SK-N-SH (cell line): ENCODE measurements at regions not wholly inside any gene's neighbourhood (a gene's known extent, or its start where the extent isn't known, plus 50 kb on each side); places are given as distances from the start of the nearest gene placed in this dataset.

Experiments
- CTCF ChIA-PET: fragments of 300-600, 350-600 bp; formaldehyde crosslinking; extraction: SDS; loops from one replicate; lab custom pipeline; 2021; lab: Yijun Ruan, JAX
- POLR2A ChIA-PET: fragments of 350-600 bp; sonication (Branson Sonifier 250); formaldehyde crosslinking; extraction: SDS; loops from one replicate; lab custom pipeline; 2020; ENCODE audit warnings: antibody characterized with exemption, inconsistent platforms; lab: Yijun Ruan, JAX
- DNase-seq: peaks from one replicate; pipeline ENCODE4 v3.0.0; 2012
- H2AFZ ChIP-seq: fragments of 200-600 bp; sonication (generic); 2 replicates; pipeline ENCODE4 v1.8.1; 2016; ENCODE audit warnings: antibody characterized with exemption, mild to moderate bottlenecking, low read depth
- H3F3A ChIP-seq: fragments of 200-600 bp; sonication (generic); replicated peaks from 2 replicates; pipeline ENCODE3; 2016; ENCODE audit warnings: antibody characterized with exemption, mild to moderate bottlenecking; ENCODE audit not compliant: insufficient read depth
- H3K27ac ChIP-seq, 2 experiments: fragments of 200-500 bp in 1 of 2; fragments of 200-600 bp in 1 of 2; sonication (Bioruptor generic) in 1 of 2; sonication (generic), shearing (Covaris generic) in 1 of 2; 2 replicates each; pipeline versions ENCODE4 v1.5.1 to v1.6.1; 2014 to 2016; ENCODE audit warnings: low read depth in 2 of 2, inconsistent platforms in 1 of 2, low read length in 1 of 2, mild to moderate bottlenecking in 1 of 2, mixed read lengths in 1 of 2
- H3K27me3 ChIP-seq: fragments of 200-600 bp; sonication (generic), shearing (Covaris generic); 2 replicates; pipeline ENCODE4 v1.6.1; 2016; ENCODE audit warnings: mixed run types; ENCODE audit not compliant: insufficient read depth
- H3K36me3 ChIP-seq, 2 experiments: fragments of 200-500 bp in 1 of 2; fragments of 200-600 bp in 1 of 2; sonication (Bioruptor generic) in 1 of 2; sonication (generic) in 1 of 2; replicated peaks in 1 of 2; 2 replicates each; pipeline versions ENCODE3 to v1.5.1; 2014 to 2016; ENCODE audit warnings: low read length in 1 of 2, mild to moderate bottlenecking in 1 of 2; ENCODE audit not compliant: insufficient read depth in 2 of 2, control insufficient read depth in 1 of 2
- H3K4me1 ChIP-seq, 2 experiments: fragments of 200-500 bp in 1 of 2; fragments of 200-600 bp in 1 of 2; sonication (Bioruptor generic) in 1 of 2; sonication (generic), shearing (Covaris generic) in 1 of 2; 2 replicates each; pipeline versions ENCODE4 v1.5.1 to v1.6.1; 2014 to 2016; ENCODE audit warnings: low read depth in 1 of 2, low read length in 1 of 2, mixed run types in 1 of 2; ENCODE audit not compliant: insufficient read depth in 2 of 2, control insufficient read depth in 1 of 2
- H3K4me2 ChIP-seq: fragments of 200-600 bp; sonication (generic), shearing (Covaris generic); 2 replicates; pipeline ENCODE4 v1.6.1; 2017; ENCODE audit warnings: mixed run types
- H3K4me3 ChIP-seq, 2 experiments: fragments of 200-500 bp in 1 of 2; fragments of 200-600 bp in 1 of 2; sonication (Bioruptor generic) in 1 of 2; sonication (generic), shearing (Covaris generic) in 1 of 2; 2 replicates each; pipeline versions ENCODE4 v1.5.1 to v1.8.1; 2014 to 2016; ENCODE audit warnings: low read depth in 2 of 2, inconsistent platforms in 1 of 2, low read length in 1 of 2, mild to moderate bottlenecking in 1 of 2, mixed read lengths in 1 of 2, moderate library complexity in 1 of 2
- H3K79me2 ChIP-seq: fragments of 200-600 bp; sonication (generic); 2 replicates; pipeline ENCODE4 v1.8.1; 2017; ENCODE audit warnings: mild to moderate bottlenecking; ENCODE audit not compliant: insufficient read depth
- H3K9ac ChIP-seq: fragments of 200-600 bp; sonication (generic); 2 replicates; pipeline ENCODE4 v1.6.1; 2017; ENCODE audit warnings: mixed run types
- H3K9me2 ChIP-seq: fragments of 200-600 bp; sonication (generic); 2 replicates; pipeline ENCODE4 v1.6.1; 2017; ENCODE audit warnings: mixed run types
- H3K9me3 ChIP-seq: fragments of 200-600 bp; sonication (generic); 2 replicates; pipeline ENCODE4 v1.6.1; 2017; ENCODE audit warnings: mixed run types, mild to moderate bottlenecking, moderate library complexity
- H4K20me1 ChIP-seq: fragments of 200-600 bp; sonication (generic); 2 replicates; pipeline ENCODE4 v1.6.1; 2017; ENCODE audit warnings: mild to moderate bottlenecking, mixed run types; ENCODE audit not compliant: insufficient read depth
- ELF1 ChIP-seq: IDR thresholded peaks from 2 replicates; pipeline ENCODE4 v1.4.0; 2012
- FOSL2 ChIP-seq: IDR thresholded peaks from 2 replicates; pipeline ENCODE4 v1.4.0; 2012; ENCODE audit warnings: low read depth, mild to moderate bottlenecking, moderate library complexity, borderline replicate concordance
- FOXM1 ChIP-seq: IDR thresholded peaks from 2 replicates; pipeline ENCODE4 v1.4.0; 2012; ENCODE audit warnings: low read depth, mild to moderate bottlenecking
- IRF3 ChIP-seq: fragments of 150-350 bp; IDR thresholded peaks from 2 replicates; pipeline ENCODE4 v1.6.1; 2016; ENCODE audit warnings: mild to moderate bottlenecking, low read depth, low read length
- MEF2A ChIP-seq: IDR thresholded peaks from 2 replicates; pipeline ENCODE4 v1.4.0; 2012; ENCODE audit warnings: low read depth, borderline replicate concordance
- NFIC ChIP-seq: IDR thresholded peaks from 2 replicates; pipeline ENCODE4 v1.4.0; 2012; ENCODE audit warnings: borderline replicate concordance
- REST ChIP-seq: IDR thresholded peaks from 2 replicates; pipeline ENCODE4 v1.6.1; 2012; ENCODE audit warnings: mild to moderate bottlenecking, low read depth, low read length, moderate library complexity
- SMC3 ChIP-seq: IDR thresholded peaks from 2 replicates; pipeline ENCODE4 v1.6.1; 2012; ENCODE audit warnings: low read depth, low read length, improper control_type of control experiment
- TEAD4 ChIP-seq: IDR thresholded peaks from 2 replicates; pipeline ENCODE4 v1.4.0; 2012; ENCODE audit warnings: mild to moderate bottlenecking, borderline replicate concordance; ENCODE audit not compliant: insufficient read depth
- ZBTB33 ChIP-seq: IDR thresholded peaks from 2 replicates; pipeline ENCODE4 v1.4.0; 2012; ENCODE audit warnings: low read depth, borderline replicate concordance
- WGBS: methylation state at CpG from one replicate; pipeline ENCODE4 v1.1.6; 2017; ENCODE audit warnings: low lambda C conversion rate; 5-methylcytosine and 5-hydroxymethylcytosine counted together
- TF ChIP-seq, protein P1 (sequence below): fragments of 150-350 bp; IDR thresholded peaks from 2 replicates; pipeline ENCODE4 v1.6.1; 2017; ENCODE audit warnings: antibody characterized with exemption, low read length, low read depth, borderline replicate concordance

GRCh38 chr13:112124141-112124540, 57.2 kb downstream of the SOX1 start:
- H3K4me1 ChIP-seq: no peaks in the 10 kb centered on the region
- no peak overlapping the region for H3K9ac ChIP-seq
- peaks cover 45% of the 10 kb centered on the region for H3K27me3 ChIP-seq
- TF ChIP-seq, protein P1, sequence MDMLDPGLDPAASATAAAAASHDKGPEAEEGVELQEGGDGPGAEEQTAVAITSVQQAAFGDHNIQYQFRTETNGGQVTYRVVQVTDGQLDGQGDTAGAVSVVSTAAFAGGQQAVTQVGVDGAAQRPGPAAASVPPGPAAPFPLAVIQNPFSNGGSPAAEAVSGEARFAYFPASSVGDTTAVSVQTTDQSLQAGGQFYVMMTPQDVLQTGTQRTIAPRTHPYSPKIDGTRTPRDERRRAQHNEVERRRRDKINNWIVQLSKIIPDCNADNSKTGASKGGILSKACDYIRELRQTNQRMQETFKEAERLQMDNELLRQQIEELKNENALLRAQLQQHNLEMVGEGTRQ: no peak
- TF ChIP-seq NFIC (no peak), FOXM1 (no peak), REST (no peak), IRF3 (no peak), SMC3 (no peak), TEAD4 (no peak), ELF1 (no peak), MEF2A (no peak), FOSL2 (no peak), ZBTB33 (no peak)
- CTCF ChIA-PET: no interaction called here
- no peak overlapping the region for H2AFZ ChIP-seq
- no peak for DNase-seq
- H3K79me2 ChIP-seq: no peaks in the 10 kb centered on the region
- no peak overlapping the region for H3K27ac ChIP-seq
- H3K36me3 ChIP-seq: no peaks in the 10 kb centered on the region
- no peak overlapping the region for H3K4me3 ChIP-seq
- H3K9me2 ChIP-seq: no peaks in the 10 kb centered on the region
- no peaks in the 10 kb centered on the region for H4K20me1 ChIP-seq
- H3F3A ChIP-seq: no peaks in the 10 kb centered on the region
- no peaks in the 10 kb centered on the region for H3K9me3 ChIP-seq
- no peak overlapping the region for H3K4me2 ChIP-seq
- POLR2A ChIA-PET: no interaction called here
- 0% methylated on average over 5 of the region's 5 CpGs for WGBS
